ENCODE measurements at regions not wholly inside any gene's neighbourhood (a gene's known extent, or its start where the extent isn't known, plus 50 kb on each side); places are given as distances from the start of the nearest gene placed in this dataset.

- no peak for TF ChIP-seq CHD7 (IDR thresholded peaks at IDR 0.05; ENCODE audit: insufficient replicate concordance, low read length)
Observed at GRCh38 chr5:17788351-17788750, 154.1 kb downstream of the TAF11L14 start (continued).

All from H1 (cell line).